Lower leg skin (tissue), 4 donors: ENCODE measurements at regions not wholly inside any gene's neighbourhood (a gene's known extent, or its start where the extent isn't known, plus 50 kb on each side); places are given as distances from the start of the nearest gene placed in this dataset.

Experiments
- DNase-seq, 2 donors: peaks; one replicate each; pipeline ENCODE4 v3.0.0-alpha.2; 2019; ENCODE audit warnings: low spot score in 2 of 2
- H3K4me3 ChIP-seq: fragments of 200-600 bp; sonication (generic); 2 replicates; pipeline ENCODE4 v1.5.1; 2017; ENCODE audit warnings: mild to moderate bottlenecking, low read depth; ENCODE audit not compliant: poor library complexity, severe bottlenecking
- CTCF ChIP-seq, 3 donors: fragments of 450-650 bp; IDR thresholded peaks; one replicate each; pipeline ENCODE4 v1.5.1; 2016; ENCODE audit warnings: antibody characterized with exemption in 3 of 3, mild to moderate bottlenecking in 3 of 3, moderate library complexity in 2 of 3
- POLR2A ChIP-seq, 2 donors: fragments of 450-650 bp; IDR thresholded peaks; one replicate each; pipeline ENCODE4 v1.6.1; 2016 to 2017; ENCODE audit warnings: antibody characterized with exemption in 2 of 2, mild to moderate bottlenecking in 1 of 2, moderate library complexity in 1 of 2
- whole genome bisulfite sequencing, 2 donors: methylation state at CpG; one replicate each; pipeline ENCODE4 v1.1.5; 2018; 5-methylcytosine and 5-hydroxymethylcytosine counted together
- intact Hi-C: fragments of 100-400 bp; cut with DNase I; formaldehyde crosslinking; loops from one replicate; pipeline ENCODE4 v1.15.0; 2023; ENCODE audit warnings: low total_unique reads

- 85 to 90% methylated on average over 2 to 3 of the region's 3 CpGs for WGBS, 2 donors
- intact Hi-C loops, result no loop called here
- H3K4me3 ChIP-seq, result no peak overlapping the region
- TF ChIP-seq CTCF (IDR thresholded peaks at IDR 0.05) (no peak), POLR2A (IDR thresholded peaks at IDR 0.05) (no peak)
- peak in 1 of 2 donors; percentile 66 for DNase-seq
These were observed 106.7 kb downstream of the KIF26A start for GRCh38 chr14:104245075-104245474.

DNA sequence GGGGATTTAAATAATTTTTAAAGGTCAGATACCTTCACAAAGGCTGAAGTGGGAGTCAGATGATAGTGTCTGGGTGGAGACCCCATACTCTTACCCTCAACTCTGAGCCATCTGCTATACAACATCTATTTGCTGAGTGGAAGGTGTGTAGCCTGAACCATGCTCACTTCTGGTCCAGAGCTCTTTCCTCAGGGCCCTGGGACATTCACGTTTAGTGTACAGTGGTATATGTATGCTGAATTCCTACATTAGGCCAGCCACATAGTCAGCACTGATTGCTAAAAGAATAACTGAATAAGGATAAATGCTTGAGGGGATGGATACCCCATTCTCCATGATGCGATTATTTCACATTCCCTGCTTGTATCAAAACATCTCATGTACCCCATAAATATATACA lies 107.3 kb downstream of the KIF26A start:
- WGBS, 2 donors, result 89 to 92% methylated on average over 2 of the region's 2 CpGs
- TF ChIP-seq POLR2A (IDR thresholded peaks at IDR 0.05), result no peak
- no peak for TF ChIP-seq CTCF (IDR thresholded peaks at IDR 0.05)
- no peak overlapping the region for H3K4me3 ChIP-seq
- DNase-seq, result no peak
- intact Hi-C loops, result no loop called here

GRCh38 chr14:104246401-104247335 lies 108.3 kb downstream of the KIF26A start:
- intact Hi-C loops, result no loop called here
- peak in 1 of 2 donors; percentile 60 for DNase-seq
- 78 to 84% methylated on average over 19 of the region's 19 CpGs for WGBS, 2 donors
- TF ChIP-seq CTCF (IDR thresholded peaks at IDR 0.05) (no peak), POLR2A (IDR thresholded peaks at IDR 0.05) (no peak)
- H3K4me3 ChIP-seq, result no peak overlapping the region

DNA sequence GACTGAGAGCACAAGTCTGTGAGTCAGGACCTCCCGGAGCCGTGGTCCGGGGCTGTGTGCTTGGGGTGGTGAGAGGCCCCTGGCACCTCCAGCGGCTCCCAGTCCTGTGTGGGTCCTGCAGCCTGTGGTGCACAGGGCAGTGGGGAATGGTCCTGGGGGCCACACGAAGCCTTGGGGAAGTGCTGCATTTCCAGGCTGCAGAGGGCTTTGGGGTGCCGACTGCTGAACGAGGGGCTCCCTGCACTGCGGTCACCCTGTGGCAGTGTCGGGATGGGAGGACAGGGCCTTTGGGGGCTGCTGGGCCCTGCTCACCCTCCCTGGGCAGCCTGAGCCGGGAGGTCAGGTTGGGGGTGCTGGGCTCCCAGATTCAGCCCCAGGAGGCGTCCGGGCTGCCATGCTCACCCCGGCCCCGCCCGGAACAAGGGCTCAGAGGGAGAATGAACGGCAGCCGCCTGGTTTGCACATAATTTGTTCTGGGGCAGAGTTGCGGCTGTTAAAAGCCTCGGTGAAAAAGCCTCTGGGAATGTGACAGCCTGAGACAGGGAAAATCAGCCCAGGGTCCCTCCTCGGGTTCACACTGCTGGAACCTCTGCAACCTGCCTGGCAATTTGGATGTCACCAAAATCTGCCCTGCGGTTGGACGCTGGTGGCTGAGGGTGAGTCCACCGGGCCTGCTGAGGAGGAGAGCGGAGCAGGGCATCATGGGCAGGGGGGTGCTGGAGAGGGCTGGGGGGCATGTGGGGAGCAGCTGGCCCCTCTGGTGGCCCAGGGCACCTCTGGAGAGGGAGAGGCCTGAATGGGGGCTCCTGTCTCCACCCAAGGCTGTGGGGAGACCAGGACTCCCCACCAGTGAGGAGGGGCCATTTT lies 109.2 kb downstream of the KIF26A start:
- DNase-seq, result peak in 1 of 2 donors; percentile 77
- TF ChIP-seq CTCF (IDR thresholded peaks at IDR 0.05) (no peak), POLR2A (IDR thresholded peaks at IDR 0.05) (no peak)
- intact Hi-C loops, result no loop called here
- 79 to 88% methylated on average over 20 to 21 of the region's 24 CpGs for WGBS, 2 donors
- no peak overlapping the region for H3K4me3 ChIP-seq

DNA sequence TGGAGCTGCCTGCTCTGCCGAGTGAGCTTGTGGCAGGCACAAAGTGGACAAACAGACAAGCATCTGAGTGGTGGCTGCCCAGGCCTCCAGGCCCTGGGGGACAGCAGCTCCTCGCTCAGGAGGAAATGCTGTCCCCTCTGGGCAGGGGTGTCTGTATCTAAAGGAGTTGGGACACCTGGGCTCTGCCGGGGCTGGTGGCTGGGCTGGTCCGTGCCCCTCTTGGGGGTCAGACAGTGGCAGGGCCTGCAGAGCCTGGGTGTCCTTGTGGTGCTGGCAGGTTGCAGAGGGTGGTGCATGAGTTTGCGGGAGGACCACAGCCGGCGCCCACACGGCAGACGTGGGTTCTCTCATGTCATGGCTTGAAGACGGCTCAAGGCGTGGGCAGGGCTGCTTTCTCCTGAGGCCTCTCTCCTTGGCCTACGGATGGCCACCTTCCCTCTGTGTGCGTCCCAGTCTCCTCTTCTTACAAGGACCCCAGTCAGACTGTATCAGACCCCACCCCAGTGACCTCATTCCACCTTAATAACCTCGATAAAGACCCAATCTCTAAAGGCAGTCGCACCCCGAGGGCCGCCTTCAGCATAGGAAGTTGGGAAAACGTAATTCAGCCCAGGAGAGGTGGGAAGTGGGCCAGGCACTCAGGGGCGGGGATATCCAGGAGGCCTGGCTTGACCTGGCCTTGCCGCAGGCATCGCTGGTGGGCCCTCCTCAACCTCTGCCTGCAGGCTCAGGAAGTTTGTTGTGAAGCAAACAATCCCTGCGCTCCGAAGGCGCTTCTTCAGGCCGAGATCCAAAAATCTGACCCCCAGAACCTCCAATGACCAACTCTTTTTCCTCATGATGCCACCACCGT lies 110.0 kb downstream of the KIF26A start:
- H3K4me3 ChIP-seq, result no peak overlapping the region

More for the DNA sequence above, 110.0 kb downstream of the KIF26A start:
- no peak for TF ChIP-seq CTCF (IDR thresholded peaks at IDR 0.05)
- TF ChIP-seq POLR2A (IDR thresholded peaks at IDR 0.05), result no peak
- WGBS, 2 donors, result 79 to 85% methylated on average over 24 of the region's 26 CpGs
- peak in 1 of 2 donors; percentile 61 for DNase-seq
- intact Hi-C loops, result no loop called here
